ENCODE measurements at regions not wholly inside any gene's neighbourhood (a gene's known extent, or its start where the extent isn't known, plus 50 kb on each side); places are given as distances from the start of the nearest gene placed in this dataset.

GRCh38 chr6:104321301-104321700 is 538.4 kb downstream of the HACE1 start:
- no peak for DNase-seq (ENCODE audit: low spot score)

DNA sequence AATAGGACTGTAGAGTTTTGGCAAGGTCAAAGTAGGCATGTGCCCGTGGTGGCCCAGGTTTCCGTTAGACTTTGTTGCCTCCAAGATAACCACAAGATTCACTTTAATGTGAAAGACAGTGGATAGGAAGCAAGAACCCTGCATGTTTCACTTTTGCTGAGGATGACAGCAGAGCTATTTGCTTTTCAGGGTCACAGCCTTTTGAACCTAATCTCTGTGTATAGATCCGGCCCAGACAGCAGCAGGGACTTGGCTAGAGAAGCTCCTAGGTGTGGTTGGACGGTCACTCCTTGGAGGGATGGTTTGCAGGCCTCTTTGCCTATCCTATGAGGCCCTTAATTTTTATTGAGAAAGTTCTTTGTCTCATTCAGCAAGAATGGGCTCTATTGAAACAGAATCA is 538.8 kb downstream of the HACE1 start:
- no peak for DNase-seq (ENCODE audit: low spot score)

DNA sequence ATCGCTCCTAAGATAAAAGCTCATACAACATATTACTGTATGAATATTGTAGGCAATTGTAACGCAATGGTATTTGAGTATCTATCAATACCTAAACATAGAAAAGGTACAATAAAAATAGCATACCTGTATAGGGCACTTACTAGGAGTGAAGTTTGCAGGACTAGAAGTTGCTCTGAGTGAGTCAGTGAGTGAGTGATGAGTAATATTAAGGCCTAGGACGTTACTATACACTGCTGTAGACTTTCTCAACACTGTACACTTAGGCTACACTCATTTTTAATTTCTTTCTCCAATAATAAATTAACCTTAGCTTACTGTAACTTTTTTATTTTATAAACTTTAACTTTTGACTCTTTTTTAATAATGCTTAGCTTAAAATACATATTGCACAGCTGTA is 546.9 kb downstream of the HACE1 start:
- no peak for DNase-seq (ENCODE audit: low spot score)

GRCh38 chr6:104306211-104306610 is 553.5 kb downstream of the HACE1 start:
- no peak for DNase-seq (ENCODE audit: low spot score)

DNA sequence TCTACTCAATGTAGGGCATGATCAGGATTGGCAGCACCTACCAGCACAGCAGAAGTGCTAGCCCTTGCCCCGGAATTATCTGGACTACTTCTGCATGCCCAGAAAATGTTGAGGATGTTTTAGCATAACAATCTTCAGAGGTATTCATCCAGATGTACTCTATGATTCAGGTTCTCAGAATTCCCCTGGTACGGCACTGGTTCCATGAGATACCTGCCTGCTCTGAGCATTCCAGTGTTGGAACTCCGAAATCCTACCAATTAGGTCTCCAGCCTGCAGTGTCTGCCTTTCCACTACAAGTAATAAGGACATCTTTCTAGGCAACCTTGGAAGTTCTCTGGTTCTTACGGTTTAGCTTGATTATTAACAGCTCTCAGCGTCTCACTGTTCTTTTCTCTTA is 554.5 kb downstream of the HACE1 start:
- DNase-seq (ENCODE audit: low spot score) = no peak

DNA sequence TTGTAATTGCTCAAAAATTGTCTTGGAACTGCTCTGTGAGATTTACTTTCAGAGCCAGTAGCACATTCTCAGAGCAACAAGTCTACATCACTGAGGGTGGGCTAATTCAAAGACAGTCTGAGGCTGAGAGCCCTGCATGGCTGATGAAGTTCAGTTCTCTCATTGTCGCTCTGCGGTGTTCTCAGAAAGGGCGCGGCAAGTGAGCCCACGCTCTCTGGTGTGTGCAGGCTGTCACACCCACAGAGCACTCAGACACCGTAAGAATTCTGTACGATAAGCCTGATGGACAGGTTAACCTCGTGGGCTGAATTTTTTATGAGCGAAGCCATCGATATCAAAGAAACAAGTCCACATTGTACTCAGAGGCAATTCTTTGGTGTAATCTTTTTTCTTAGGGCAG is 557.8 kb downstream of the HACE1 start:
- DNase-seq (ENCODE audit: low spot score) = no peak

DNA sequence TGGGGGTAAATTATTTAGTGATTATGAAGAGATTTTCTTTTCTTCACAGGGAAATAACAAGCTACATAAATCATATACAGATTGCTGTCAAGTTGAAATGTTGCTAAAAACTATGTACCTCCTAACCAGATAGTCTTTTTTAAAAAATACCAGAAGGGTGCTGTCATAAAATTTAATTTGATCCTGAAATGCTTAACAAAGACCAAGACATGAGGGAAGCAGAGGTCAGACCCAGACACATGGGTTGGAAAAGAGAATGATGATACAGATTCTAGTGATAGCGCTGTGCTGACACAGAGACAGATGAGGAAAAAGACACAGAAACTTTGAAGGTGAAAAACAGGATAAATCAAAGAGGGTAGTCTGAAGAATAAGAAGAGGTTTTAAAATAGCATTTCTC is 573.1 kb downstream of the HACE1 start:
- no peak for DNase-seq (ENCODE audit: low spot score)

GRCh38 chr6:104284872-104285271 is 574.8 kb downstream of the HACE1 start:
- DNase-seq (ENCODE audit: low spot score) = no peak

DNA sequence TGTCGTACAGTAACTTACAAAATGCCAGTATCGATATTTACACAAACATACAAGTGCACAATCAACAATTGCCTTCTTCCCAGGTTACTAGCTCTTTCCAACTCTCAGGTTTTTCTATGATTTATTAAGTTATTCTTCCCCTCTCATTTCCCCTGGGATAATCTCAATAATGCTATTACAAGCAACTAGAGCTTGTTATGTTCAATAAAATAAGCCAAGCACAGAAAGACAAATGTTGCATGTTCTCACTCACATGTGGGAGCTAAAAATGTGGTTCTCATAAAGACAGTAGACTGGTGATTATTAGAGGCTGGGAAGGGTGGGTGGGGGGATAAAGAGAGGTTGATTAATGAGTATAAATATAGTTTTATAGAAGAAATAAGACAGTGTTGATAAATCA is 577.1 kb downstream of the HACE1 start:
- no peak for DNase-seq (ENCODE audit: low spot score)

DNA sequence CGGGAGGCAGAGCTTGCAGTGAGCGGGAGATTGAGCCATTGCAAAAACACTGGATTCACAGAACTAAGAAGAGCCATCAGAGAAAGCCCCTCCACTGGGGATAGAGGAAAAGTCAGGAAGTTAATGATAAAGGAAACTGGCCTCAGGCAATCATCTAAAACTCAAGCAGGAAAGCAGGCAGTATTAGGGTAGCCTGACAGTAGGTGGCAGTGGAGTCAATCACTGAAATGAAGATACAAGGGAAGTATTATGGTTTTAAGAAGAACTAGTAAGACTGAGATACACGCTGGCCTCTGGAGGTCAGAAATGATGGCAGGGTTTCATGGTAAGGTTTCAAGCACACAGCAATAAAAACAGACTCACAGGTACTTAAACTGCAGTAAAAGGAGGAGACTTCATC is 578.3 kb downstream of the HACE1 start:
- no peak for DNase-seq (ENCODE audit: low spot score)

DNA sequence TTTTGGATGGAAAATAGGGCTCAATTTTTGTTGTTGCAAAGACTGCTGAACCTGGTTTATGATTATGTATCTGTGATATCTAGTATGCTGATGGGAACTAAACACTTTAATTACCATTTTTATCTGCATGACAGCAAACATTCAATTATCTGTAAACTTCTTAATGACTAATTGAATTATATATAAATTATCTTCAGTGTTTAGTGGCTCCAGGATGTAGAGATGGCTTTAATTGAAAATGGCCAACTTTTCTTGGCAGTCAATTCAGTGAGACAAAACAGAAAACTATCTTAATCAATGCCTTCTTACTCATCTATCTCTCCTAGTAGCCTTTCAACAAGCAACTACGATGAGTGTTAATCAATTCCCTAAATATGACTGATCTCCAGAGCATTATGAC is 591.3 kb downstream of the HACE1 start:
- DNase-seq (ENCODE audit: low spot score) = no peak

- no peak for DNase-seq (ENCODE audit: low spot score)
Measured at GRCh38 chr6:104266922-104267321, 592.8 kb downstream of the HACE1 start.

DNA sequence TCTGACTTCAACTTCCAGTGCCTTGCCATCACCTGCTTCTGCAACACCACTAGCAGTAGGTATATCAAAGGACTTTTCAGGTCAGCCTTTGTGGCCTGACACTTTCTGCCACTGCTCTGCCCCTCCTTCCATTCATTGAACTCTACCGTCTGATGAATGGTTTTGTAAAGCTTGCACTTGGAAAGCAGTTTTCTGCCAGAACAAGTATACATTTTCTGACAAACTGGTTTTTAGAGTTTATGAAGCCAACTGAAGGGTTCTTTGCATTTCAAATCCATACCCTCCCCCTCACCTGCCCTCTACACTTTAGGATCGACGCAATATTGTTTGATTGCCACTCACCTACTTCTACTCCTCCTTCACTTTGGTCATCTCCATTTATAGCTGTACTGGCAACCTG is 603.1 kb downstream of the HACE1 start:
- no peak for DNase-seq (ENCODE audit: low spot score)

DNA sequence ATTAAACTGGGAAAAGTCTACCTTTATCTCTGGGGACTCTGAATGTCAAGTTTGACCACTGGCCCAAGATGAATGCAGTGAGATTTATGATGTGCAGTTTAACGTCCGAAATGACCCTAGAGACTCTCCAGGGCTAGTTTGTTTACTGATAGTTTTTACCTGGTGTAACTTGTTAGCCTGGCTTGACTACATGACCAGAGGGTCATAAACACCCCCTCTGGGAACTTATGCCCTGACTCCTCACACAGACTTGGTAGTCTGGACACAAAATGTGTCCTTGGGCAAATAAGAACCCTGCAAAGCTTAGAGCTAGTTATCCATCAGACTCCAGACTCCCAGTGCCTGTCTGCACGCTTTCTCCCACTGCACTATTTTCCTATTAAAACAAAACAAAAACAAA is 606.5 kb downstream of the HACE1 start:
- DNase-seq (ENCODE audit: low spot score) = no peak

GRCh38 chr6:104252276-104252675 is 607.4 kb downstream of the HACE1 start:
- no peak for DNase-seq (ENCODE audit: low spot score)

- no peak for DNase-seq (ENCODE audit: low spot score)
Measured at GRCh38 chr6:104251651-104252050, 608.1 kb downstream of the HACE1 start.

DNA sequence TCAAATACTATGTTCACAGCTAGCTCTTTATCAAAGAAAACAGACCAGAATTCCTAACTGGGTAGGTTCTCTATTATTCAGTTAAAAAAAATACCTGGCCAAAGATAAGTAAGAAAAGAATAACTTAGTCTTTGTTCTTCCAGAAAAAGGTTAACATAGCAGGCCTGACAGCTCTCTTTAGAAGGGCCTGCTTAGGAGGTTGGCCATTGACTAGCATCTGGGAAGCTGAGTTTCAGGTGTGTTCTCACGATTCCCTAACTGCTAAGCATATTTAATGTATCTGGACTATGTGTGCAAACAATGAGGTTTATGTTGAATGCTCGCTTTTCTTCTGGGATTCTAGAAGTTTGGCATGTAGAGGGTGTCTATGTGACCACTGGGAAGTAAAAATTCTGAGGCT is 618.9 kb downstream of the HACE1 start:
- DNase-seq (ENCODE audit: low spot score) = no peak

GRCh38 chr6:104239971-104240370 is 619.7 kb downstream of the HACE1 start:
- no peak for DNase-seq (ENCODE audit: low spot score)

GRCh38 chr6:104229057-104229456 is 630.7 kb downstream of the HACE1 start:
- DNase-seq (ENCODE audit: low spot score) = no peak

DNA sequence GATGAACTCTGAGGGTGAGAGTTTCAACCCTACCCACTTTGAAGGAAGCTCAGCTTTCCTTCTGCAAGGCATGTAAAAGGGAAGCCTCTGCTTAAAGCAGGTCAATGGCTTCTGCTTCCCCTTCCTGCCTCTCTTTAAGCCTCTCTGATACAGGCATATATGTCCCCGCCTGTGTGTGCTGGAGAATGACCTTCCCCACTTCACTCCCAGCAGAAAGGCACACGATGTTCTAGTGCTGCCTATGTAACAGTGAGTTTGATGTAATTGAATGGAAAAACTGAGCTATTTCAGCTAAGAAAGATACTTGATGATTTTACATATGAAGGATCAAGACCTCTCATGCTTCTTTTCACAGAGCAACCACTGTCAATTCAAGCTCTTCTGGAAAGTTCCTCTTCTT is 632.2 kb downstream of the HACE1 start:
- DNase-seq (ENCODE audit: low spot score) = no peak

- no peak for DNase-seq (ENCODE audit: low spot score)
Measured at GRCh38 chr6:104226790-104227446, 632.8 kb downstream of the HACE1 start.

GRCh38 chr6:104218116-104218515 is 641.6 kb downstream of the HACE1 start:
- no peak for DNase-seq (ENCODE audit: low spot score)

DNA sequence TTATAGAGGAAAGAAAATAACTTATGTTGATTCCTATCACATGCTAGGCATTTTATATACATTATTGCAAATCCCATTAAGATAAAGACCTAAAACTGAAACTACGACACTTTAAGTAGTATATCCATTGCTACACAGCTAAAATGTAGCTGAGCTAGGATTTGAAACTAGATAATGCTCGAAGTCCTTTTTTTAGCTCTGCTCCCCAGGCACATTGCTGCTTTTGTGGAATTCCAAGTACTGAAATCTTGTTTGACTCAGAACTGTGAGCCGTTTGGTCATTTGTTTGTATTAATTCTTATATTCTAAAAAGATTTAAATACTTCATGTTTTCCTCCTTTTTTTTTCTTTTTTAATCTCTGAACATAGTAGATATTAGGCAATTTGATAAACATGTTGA is 644.8 kb downstream of the HACE1 start:
- no peak for DNase-seq (ENCODE audit: low spot score)

DNA sequence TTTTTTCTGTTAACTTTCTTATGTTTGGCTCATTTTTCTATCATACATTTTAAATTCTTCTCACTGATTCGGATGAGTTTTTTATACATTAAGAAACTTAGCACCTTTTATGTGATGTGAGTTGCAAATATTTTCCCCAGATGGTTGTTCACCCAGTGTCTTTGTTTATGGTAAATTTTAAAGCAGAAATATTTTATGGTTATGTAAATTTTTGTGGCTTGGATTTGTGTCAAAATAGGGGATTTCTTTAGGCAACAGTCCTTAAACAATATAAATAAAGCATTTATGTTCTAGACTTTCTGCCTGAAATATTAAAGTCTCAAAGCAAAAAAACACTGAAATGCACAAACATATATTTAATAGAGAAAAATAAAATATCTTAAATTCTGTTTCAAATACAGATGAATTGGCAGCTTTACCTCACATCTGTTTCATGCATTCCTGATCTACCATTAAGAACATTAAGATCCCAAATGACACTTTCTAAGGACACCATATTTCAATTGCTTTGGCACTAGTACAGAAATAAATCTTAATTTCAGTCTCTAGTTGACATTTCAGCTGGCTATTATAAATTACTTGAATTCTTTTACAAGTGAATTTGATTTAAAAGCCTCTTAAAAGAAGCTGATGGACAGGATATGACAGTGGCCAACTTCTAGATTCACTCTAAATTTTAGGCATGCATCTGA is 646.6 kb downstream of the HACE1 start:
- no peak for DNase-seq (ENCODE audit: low spot score)
